SK-MEL-5 (cell line): ENCODE measurements at regions not wholly inside any gene's neighbourhood (a gene's known extent, or its start where the extent isn't known, plus 50 kb on each side); places are given as distances from the start of the nearest gene placed in this dataset.

Experiments
- DNase-seq: peaks from one replicate; pipeline ENCODE4 v3.0.0-alpha.2; 2016; ENCODE audit warnings: low read depth, low spot score
- in situ Hi-C: cut with HindIII; loops from 2 replicates; pipeline ENCODE4 v1.10.0; 2016; ENCODE audit warnings: low sequenced_read_pairs, high pct_unique_total_duplicates, low pct_unique_long_range_greater_than_20kb

DNA sequence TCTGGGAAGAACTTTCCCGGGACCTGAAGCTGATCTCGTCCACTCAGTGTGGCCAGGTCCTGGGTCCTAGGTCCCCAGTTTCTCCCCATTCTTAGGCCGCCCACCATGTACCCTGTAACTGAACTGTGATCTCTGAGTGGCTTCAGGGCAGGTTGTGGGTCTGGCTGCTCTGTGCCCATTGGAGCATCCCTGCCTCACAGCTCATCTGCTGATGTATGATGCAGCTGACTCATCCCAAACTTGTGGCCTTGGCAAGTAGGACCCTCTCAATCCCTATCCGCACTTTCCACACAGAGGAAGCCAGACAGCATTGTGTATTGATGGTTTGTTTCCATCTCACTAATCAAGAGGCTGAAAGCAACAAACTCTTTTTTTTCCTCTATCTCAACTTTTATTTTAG is 69.1 kb upstream of the XCR1 start:
- in situ Hi-C loops: no loop called here
- no peak for DNase-seq

DNA sequence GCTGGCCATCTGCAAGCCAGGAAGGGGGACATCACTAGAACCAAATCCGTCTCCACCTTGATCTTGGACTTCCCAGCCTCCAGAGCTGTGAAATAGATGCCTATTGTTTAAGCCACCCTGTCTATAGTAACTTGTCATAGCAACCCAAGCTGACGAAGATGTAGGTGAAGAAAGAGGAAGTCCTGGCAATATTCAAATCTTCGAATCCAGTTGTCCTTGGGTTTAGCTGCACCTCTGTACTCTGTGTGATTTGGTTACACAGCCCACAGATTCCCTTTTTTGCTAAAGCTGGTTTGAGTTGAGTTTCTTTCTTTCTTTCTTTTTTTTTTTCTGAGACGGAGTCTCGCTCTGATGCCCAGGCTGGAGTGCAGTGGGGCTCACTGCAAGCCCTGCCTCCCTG is 68.0 kb upstream of the XCR1 start:
- in situ Hi-C loops: no loop called here
- no peak for DNase-seq

DNA sequence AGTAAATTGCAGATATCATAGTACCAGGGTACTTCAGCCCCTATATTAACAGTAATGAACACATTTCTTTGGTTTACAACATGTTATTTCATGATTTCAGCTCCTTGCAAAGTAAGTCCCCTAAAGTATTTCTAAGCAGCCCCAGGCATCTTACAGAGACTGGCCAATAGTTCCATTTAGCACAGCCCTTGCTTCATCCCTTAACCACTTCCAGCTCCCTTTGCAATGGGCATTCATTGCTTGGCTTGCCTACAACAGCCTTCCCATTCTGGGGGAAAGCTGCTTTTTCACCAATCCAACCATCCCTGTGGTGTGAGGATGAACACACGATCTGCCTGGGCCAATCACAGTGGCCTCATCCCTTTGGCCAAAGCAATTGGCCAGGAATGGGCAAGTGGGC is 67.2 kb upstream of the XCR1 start:
- DNase-seq: no peak
- in situ Hi-C loops: no loop called here

DNA sequence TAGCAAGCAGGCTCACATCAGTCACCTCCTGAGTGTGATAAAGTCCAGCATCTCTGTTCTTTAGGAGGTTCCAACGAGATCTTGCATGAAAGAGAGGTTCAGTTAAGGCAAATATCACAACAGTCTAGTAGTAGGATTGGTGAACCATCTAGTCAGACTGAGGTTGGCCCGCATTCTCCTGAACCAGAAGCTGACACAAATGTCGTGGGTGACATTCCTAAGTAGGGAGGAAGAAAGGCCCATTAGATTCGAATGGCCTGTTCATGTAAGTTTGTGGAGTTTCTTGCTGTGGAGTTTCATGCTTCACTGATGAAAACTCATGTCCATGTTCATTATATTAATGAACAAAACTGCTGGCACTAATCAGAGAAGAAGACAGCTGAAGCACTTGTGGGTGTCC is 66.7 kb upstream of the XCR1 start:
- in situ Hi-C loops: no loop called here
- no peak for DNase-seq

DNA sequence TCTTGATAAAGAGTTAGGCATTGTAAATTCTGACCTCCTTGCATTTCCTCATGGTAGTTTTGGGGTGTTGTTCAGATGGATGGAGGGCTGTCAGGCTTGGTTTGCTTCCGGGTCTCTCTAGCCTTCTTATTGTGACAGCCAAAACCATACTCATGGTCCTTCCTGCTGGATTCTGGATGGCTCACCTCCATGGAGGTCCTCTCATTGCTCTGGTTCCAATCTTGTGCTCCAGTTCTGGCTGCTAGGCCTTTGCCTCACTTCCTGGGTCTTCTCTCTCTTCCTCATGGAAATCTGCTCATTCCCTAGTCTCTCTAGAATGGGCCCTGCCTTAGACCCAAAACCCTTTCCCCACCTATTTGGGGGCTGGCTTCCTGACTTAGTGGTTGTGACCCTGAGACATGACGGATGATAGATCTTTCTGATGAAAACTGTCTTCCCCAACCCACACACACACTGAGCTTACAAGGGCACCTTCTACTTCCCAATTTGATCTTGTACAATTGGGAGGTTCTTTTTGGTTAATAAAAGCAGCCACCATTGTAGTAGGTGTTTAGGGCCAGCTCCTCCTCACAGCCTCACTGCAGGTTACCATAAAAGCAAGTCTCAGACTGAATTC is 66.2 kb upstream of the XCR1 start:
- in situ Hi-C loops: no loop called here
- DNase-seq: no peak

DNA sequence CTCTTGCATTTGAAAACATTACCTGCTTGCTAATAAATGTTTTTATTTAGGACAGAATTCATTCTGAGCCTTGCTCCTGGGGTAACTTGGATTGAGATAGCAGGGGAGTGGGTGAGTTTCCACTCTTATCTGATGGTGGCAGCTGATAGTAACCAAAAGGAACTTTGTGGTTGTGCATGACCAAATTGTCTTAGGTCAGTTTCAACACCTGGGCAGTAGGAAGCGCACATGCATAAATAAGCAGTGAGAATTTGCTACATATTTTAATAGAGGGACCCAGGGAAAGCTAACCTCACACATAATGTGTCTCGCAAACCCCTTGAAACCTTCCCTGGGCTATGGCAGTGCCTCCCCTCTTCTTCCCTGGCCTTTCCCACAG is 65.4 kb upstream of the XCR1 start:
- no peak for DNase-seq
- in situ Hi-C loops: no loop called here

DNA sequence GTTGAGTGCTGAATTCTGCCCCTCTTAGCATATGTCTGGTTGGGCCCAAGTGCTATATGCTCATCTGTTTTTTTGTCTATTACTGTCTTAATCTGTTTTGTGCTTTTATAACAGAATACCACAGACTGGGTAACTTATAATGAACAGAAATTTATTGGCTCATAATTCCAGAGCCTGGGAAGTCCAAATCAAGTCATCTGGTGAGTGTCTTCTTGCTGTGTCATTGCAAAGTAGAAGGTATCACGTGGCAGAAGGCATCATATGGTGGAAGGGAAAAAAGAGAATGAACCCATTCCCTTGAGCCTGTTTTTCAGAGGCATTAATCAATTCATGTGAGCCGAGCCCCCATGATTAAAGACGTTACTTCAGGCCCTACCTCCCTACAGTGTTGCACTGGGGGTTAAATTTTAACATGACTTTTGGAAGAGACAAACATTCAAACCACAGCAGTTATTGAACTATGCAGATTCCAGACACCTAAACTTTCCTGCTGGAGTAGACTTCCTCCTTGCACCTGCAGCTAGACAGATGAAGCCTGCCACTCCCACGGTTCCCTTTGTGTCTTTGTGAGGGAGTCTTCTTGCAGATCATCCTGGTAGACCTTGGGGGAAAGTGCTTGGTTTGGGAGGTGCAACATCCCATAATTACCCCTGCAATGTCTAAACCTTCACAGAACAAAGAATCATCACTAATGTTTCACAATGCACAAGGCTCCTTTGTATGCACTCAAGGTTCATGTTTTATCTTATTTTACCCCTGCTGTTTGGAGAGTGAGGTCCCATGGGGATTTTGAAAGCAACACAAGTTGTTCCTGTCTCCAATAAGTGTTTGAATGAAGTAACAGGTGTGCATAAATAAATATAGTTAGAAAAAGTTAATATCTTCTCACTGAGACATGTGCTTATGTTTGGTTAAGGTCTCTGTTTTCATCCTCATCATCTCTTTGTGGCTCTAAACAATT is 64.7 kb upstream of the XCR1 start:
- DNase-seq: no peak
- in situ Hi-C loops: no loop called here

DNA sequence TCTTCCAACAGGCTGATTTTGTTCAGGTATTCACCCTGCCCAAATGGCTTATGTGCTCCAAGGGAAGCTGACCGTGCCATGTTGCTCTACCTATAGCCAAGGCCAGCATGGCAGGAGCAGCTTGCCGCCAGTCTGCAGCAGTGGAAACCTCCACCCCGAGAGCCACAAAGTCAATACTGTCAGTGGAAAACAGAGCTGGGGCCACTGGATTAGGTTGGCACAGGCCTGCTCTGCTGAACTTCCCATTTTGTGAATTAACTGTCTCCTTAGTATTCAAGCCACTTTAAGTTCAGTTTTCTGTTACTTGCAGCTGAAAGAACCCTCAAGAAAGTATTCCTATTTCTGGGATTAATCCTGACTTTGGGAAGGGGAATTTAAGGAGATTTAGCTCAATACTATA is 63.8 kb upstream of the XCR1 start:
- no peak for DNase-seq
- in situ Hi-C loops: no loop called here

DNA sequence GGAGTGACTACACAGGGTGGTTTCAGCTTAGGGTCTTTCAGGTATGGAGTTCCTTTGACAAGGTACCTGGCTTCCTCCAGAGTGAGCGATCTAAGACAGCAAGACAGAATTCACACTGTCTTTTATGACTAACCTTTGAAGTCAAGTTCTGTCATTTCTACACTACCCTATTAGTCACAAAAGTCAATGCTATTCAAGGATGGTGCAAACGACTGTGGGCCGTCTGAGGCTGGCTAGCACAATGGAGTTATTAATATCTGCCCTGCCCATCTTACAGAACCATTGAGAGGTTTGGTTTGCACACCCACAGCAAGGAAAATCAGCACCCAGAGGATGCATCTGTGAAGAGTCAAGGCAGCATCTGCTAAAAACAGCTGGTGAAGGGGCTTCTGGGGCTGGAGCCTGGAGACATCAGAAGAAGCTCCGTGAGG is 62.9 kb upstream of the XCR1 start:
- no peak for DNase-seq
- in situ Hi-C loops: no loop called here

DNA sequence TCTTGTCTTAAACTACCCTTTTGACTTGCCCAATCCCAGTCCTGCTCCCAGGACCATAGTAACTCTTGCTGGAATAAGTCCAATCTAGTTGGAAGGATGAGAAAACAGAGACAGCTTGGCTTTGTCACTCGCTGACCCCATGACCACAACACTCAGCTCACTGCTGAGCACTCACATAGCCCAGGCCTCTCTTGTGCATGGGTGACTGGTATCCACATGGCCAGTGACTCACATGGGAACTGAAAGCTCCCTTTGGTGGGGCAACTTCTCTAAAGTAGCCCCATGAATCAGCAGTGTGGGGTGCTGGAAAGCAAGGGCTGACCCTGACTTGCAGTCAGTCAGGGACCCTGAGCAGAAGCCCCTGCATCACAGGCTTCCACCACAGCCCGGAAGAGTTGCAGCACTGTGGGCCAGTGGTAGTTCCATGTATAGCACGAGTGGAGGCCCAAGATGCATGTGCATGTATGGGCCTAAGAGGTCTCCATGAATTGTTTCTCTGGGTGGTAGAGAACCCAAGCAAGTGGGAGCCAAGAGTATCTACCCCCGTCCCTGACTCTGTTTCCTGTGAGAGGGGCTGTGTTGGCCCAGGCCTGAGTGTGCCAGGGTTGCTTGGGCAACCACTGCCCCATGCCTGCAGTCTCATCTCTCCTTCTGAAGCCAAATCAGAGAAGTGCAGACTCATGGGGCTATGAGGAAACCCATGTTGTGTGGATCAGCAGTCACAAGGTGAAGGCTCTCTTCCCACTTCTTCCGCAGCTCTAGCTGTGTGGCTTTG is 62.1 kb upstream of the XCR1 start:
- peak; percentile 55 for DNase-seq
- in situ Hi-C loops: no loop called here

DNA sequence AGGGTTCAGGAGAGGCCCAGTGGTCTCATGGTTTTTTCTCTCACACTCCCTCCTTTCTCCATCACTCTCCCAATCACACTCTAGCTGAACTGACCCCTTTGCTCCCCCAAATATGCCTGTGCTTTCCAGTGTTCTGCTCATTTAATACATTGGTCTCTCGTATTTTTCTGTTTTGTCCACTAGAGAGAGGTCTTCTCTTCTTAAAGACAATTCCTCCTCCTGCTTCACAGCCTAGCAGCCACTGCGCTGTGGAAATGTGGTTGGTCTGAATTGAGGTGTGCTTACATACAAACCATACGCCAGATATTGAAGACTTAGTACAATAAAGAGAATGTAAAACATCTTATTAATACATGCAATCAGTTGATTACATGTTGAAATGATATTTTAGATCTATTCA is 60.6 kb upstream of the XCR1 start:
- in situ Hi-C loops: no loop called here
- peak; percentile 56 for DNase-seq

DNA sequence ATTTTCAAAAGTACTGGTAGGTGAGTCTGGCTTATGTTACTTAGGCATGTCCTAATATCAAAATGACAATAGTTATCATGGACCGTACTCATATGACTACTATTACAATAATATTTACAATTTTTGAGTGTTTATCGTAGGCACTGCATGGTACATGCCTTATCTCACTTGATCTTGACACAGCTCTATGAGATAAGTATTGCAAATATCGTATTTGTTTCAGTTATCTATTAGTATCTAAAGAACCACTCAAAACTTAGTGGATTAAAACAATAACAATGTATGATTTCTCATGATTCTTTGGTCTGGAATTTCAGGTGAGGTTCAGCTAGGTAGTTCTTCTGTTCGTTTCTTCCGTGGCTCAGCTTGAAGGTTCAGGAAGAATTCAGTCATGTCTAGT is 59.7 kb upstream of the XCR1 start:
- in situ Hi-C loops: no loop called here
- no peak for DNase-seq

DNA sequence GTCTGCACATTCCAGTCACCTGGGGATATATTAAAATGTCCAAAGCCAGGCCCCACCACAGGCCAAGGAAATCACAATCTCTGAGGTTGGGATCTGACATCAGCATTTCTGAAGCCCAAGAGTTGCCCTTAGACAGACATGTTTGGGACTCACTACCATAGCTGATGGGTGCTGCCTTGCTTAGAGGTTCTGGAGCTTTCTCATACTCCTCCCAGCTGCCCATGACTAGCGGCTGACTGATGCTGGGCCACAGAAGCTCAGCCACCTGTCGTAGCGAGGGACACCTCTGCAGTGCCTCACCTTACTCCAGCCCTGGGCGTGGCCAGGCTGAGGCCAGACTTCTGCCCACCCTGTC is 58.8 kb upstream of the XCR1 start:
- in situ Hi-C loops: no loop called here
- no peak for DNase-seq

DNA sequence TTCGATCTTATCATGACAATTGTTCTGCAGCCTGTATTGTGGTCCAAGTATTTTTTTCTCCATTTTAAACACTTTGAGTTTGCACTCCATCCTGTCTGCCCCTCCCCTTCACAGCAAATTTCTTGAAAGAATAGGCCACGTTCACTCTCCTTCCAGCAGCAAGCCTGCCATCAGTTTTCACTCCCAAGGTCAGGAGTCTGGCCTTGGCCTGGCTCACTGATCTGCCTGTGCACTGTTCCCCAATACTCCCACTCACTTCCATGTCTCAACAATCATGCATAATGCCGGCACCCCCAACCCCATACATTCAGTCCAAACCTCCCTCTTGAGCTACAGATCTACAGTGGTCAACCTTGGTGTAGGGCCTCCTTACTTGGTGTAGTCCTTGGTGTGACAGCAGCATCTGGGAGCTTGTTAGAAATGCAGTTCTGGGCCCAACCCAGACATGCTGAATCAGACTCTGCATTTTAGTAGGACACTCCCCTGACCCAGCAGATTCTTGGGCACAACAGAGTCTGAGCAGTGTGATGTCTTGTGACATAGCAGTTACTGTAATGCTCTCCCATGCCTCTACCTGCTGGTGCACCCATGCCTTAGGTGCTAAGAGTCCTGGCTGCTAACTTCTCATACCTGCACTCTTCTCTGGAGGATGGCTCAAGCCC is 58.3 kb upstream of the XCR1 start:
- in situ Hi-C loops: no loop called here
- no peak for DNase-seq

DNA sequence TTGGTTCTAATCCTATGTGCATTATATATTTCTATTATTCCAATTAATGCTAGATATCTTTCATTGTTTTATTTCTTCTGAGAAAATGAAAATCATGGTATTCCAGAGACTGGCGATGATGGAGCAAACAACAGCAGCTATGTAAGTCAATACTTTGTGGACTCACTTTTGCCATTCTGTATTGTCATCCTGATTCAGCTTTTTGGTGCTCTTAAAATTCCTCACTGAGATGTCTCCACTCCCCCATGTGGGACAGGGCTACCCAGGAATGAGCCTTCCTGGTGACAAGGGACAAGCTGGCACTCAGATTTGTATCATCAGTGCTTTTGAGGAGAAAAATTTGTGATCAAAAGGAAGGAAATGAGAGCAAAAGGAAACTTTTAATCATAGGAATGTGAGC is 56.7 kb upstream of the XCR1 start:
- in situ Hi-C loops: no loop called here
- DNase-seq: no peak

DNA sequence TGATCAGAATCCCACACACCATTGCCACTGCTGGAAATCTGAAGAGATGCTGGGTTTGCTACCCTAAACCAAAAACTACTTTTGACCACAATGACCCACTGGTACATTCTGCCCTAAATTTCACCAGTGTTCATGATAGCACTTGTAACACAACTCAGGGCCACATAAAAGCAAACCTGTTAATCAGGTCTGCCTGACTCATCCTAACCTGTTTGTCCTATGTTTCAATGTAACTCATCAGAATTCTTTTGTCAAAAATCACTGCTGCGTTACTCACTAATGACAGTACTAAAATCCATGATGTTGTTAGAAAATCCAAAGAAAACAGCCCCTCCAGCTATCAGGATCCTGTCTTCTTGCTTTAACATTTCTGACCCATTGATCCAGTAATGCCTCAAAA is 55.6 kb upstream of the XCR1 start:
- in situ Hi-C loops: no loop called here

DNA sequence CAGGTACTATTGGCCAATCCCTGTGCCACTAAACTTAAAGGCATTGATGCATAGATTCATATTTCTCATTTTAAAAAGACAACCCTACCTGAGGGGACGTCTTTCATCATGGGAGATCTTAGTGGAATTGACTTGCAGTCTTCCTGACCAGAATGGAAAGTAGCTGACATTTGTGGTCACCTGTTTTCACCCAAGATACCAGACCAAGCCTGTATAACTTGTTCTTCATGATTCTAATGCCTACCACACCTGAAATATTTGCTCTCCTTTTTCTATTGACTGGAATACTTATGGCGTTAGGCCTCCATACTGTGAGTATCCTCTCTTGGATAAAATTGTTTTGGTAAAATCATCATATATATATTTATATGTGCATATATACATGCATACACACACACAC is 54.7 kb upstream of the XCR1 start:
- in situ Hi-C loops: no loop called here
- DNase-seq: no peak

More for the DNA sequence above, 55.6 kb upstream of the XCR1 start:
- no peak for DNase-seq

DNA sequence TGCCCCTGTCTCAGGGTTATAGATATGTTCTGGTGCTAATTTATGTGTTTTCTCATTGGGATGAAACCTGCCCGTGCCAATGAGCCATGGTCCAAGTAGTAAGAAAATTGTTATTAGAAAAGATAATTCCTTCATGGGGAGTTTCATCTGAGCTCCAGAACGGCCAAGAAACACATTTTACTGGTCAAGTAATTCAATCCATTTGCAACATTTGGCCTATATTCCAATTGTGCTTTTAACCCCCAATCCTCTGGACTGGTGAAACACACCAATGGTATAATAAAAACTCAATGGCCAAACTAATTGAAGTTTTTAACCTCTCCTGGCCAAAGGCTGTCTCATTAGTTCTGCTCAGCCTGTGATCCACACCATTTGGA is 53.7 kb upstream of the XCR1 start:
- DNase-seq: no peak
- in situ Hi-C loops: no loop called here
